GM12892 (cell line): ENCODE measurements at regions not wholly inside any gene's neighbourhood (a gene's known extent, or its start where the extent isn't known, plus 50 kb on each side); places are given as distances from the start of the nearest gene placed in this dataset.
"Not testable (repeated sequence)": the region's sequence is repeated elsewhere in the genome, so short reads cannot be mapped to it uniquely, and the experiment has no call there.

Experiments
- POLR2A ChIP-seq: IDR thresholded peaks from 2 replicates; pipeline ENCODE4 v1.6.1; 2011; ENCODE audit warnings: low read depth, low read length, control low read depth
- POLR2AphosphoS5 ChIP-seq: IDR thresholded peaks from 2 replicates; pipeline ENCODE4 v1.6.1; 2011; ENCODE audit warnings: low read depth, low read length, control low read depth
- TAF1 ChIP-seq: IDR thresholded peaks from 2 replicates; pipeline ENCODE4 v1.6.1; 2011; ENCODE audit warnings: low read depth, mild to moderate bottlenecking, control low read depth, low read length, borderline replicate concordance

DNA sequence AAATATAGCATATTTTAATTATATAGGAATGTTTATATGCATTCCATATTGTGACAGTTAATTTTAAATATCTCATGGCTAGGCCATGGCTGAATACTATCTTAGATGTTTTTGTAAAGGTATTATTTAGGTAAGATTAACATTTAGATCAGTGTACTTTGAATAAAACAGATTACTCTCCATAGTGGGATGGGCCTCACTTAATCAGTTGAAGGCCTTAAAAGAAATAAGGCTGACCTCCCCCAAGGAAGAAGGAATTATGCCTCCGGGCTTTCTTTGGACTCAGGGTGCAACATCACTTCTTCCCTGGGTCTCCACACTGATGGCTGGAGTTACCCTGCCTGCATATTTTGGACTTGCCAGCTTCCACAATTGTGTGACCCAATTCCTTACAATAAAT, 113.4 kb downstream of the SEPTIN7 start:
- TF ChIP-seq POLR2A, POLR2AphosphoS5, TAF1: not testable (repeated sequence)
